ENCODE measurements at regions not wholly inside any gene's neighbourhood (a gene's known extent, or its start where the extent isn't known, plus 50 kb on each side); places are given as distances from the start of the nearest gene placed in this dataset.

- Histone ChIP-seq H3K4me2 (replicated peaks; ENCODE audit: extremely low read depth, low read length, poor library complexity, severe bottlenecking) (peak overlapping the region; percentile 60), H3K9me3 (replicated peaks in 1 of 2; ENCODE audit: control insufficient read depth in 1 of 2, insufficient read depth in 1 of 2, low read length in 2 of 2) (no peaks in the 10 kb centered on the region), H3K4me3 (replicated peaks in 1 of 3; ENCODE audit: low read depth in 2 of 3, low read length in 3 of 3) (peak overlapping the region in 1 of 3 experiments; percentile 63), H4K20me1 (ENCODE audit: insufficient read depth, low read length) (no peaks in the 10 kb centered on the region), H2AFZ (ENCODE audit: insufficient read depth, low read depth, low read length, poor library complexity, severe bottlenecking) (peak overlapping the region; percentile 58), H3K36me3 (replicated peaks in 1 of 2; ENCODE audit: control insufficient read depth in 1 of 2, insufficient read depth in 2 of 2, low read length in 2 of 2) (no peaks in the 10 kb centered on the region), H3K4me1 (ENCODE audit: control insufficient read depth in 1 of 2, insufficient read depth in 2 of 2, low read length in 2 of 2) (peaks cover 46 to 55% of the 10 kb centered on the region in 2 donors), H3K27ac (ENCODE audit: low read depth in 1 of 2, low read length in 2 of 2) (peak overlapping the region; percentile 65 to 89), H3K27me3 (ENCODE audit: control insufficient read depth in 2 of 2, insufficient read depth in 2 of 2, low read length in 2 of 2) (no peaks in the 10 kb centered on the region), H3K9ac (ENCODE audit: insufficient read depth, low read length, poor library complexity, severe bottlenecking) (peak overlapping the region; percentile 9), H3K79me2 (ENCODE audit: insufficient read depth, low read length) (no peaks in the 10 kb centered on the region)
- Mint-ChIP-seq H3K27ac (peak overlapping the region; percentile 90 to 97 (median 94)), H3K4me3 (peak overlapping the region in 1 of 2 donors; percentile 84), H3K36me3 (peaks cover 4% of the 10 kb centered on the region in 2 donors), H3K9me3 (peaks cover 1 to 12% (median 6%) of the 10 kb centered on the region in 7 donors), H3K27me3 (ENCODE audit: low read depth in 3 of 3) (peaks cover 0 to 1% (median 0%) of the 10 kb centered on the region in 3 donors), H3K4me1 (peaks cover 61% of the 10 kb centered on the region)
- WGBS (ENCODE audit: insufficient coverage): 39% methylated on average over 2 of the region's 2 CpGs
- TF ChIP-seq CTCF (IDR thresholded peaks at IDR 0.05): no peak
- intact Hi-C loops (cut with micrococcal nuclease): no loop called here
- peak in 1 of 3 donors; percentile 33 for DNase-seq
Measured at GRCh38 chr7:138196971-138197896, 121.0 kb downstream of the AKR1D1 start.

DNA sequence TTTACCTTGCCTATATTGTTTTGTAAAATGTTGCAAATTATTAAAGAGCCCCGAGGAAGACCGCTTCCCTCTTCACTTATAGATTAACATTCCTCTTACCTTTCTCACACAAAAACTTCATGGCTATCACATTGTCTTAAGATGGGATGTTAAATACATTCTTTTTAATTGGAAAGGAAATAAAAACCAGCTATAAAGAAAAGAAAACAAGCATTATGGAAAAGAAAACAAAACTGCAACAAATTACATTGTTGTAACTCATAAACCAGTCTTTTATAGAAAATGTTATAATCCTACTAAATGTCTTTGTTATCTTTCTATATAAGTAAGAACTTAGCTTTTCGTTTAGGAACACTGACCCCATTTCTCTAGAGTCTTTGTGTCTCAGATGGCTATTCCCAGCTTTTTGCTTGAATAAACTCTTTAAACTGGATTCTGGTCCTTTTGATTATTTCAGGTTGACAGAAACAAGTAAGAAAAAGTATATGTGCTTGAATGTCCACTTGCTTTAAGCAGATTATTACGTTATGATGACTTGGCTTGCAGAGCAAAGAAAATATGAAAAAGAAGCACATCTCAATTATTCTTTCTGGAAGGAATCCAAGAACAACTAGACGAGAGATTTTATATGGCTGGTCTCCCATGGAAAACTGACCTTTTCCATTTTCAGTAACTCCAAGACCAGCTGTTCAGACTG is 128.2 kb downstream of the AKR1D1 start:
- H3K9me3 Mint-ChIP-seq: peaks cover 7 to 32% (median 18%) of the 10 kb centered on the region in 7 donors
- no peak overlapping the region for H3K9ac ChIP-seq (ENCODE audit: insufficient read depth, low read length, poor library complexity, severe bottlenecking)
- no peaks in the 10 kb centered on the region for H4K20me1 ChIP-seq (ENCODE audit: insufficient read depth, low read length)
- H3K4me1 ChIP-seq (ENCODE audit: control insufficient read depth in 1 of 2, insufficient read depth in 2 of 2, low read length in 2 of 2): peaks cover 11 to 22% of the 10 kb centered on the region in 2 donors
- no CpG with 5 or more reads among the region's 5 CpGs for WGBS (ENCODE audit: insufficient coverage)
- intact Hi-C loops (cut with micrococcal nuclease): no loop called here
- no peak for DNase-seq
- peaks cover 8 to 11% of the 10 kb centered on the region in 2 donors for H3K9me3 ChIP-seq (replicated peaks in 1 of 2; ENCODE audit: control insufficient read depth in 1 of 2, insufficient read depth in 1 of 2, low read length in 2 of 2)
- H3K27me3 ChIP-seq (ENCODE audit: control insufficient read depth in 2 of 2, insufficient read depth in 2 of 2, low read length in 2 of 2): no peaks in the 10 kb centered on the region
- peaks cover 31% of the 10 kb centered on the region for H3K4me1 Mint-ChIP-seq
- no peak overlapping the region for H3K4me3 ChIP-seq (replicated peaks in 1 of 3; ENCODE audit: low read depth in 2 of 3, low read length in 3 of 3)
- no peak overlapping the region for H3K27ac ChIP-seq (ENCODE audit: low read depth in 1 of 2, low read length in 2 of 2)
- no peak overlapping the region for H3K4me3 Mint-ChIP-seq
- H2AFZ ChIP-seq (ENCODE audit: insufficient read depth, low read depth, low read length, poor library complexity, severe bottlenecking): no peak overlapping the region
- H3K4me2 ChIP-seq (replicated peaks; ENCODE audit: extremely low read depth, low read length, poor library complexity, severe bottlenecking): no peak overlapping the region
- no peak overlapping the region for H3K27ac Mint-ChIP-seq
- peaks cover 0 to 3% of the 10 kb centered on the region in 2 donors for H3K36me3 Mint-ChIP-seq
- TF ChIP-seq CTCF (IDR thresholded peaks at IDR 0.05): no peak
- no peaks in the 10 kb centered on the region for H3K27me3 Mint-ChIP-seq (ENCODE audit: low read depth in 3 of 3)
- no peaks in the 10 kb centered on the region for H3K36me3 ChIP-seq (replicated peaks in 1 of 2; ENCODE audit: control insufficient read depth in 1 of 2, insufficient read depth in 2 of 2, low read length in 2 of 2)
- no peaks in the 10 kb centered on the region for H3K79me2 ChIP-seq (ENCODE audit: insufficient read depth, low read length)

Data from CD14-positive monocyte (primary cell).